ENCODE measurements at regions not wholly inside any gene's neighbourhood (a gene's known extent, or its start where the extent isn't known, plus 50 kb on each side); places are given as distances from the start of the nearest gene placed in this dataset.

- CTCF ChIA-PET = no interaction called here
- ATAC-seq (ENCODE audit: low read depth) = no peak
- Mint-ChIP-seq H3K4me3 (no peak overlapping the region), H3K27ac (no peak overlapping the region), H3K4me1 (no peaks in the 10 kb centered on the region), H3K36me3 (ENCODE audit: low read depth) (no peaks in the 10 kb centered on the region), H3K9me3 (peaks cover 8% of the 10 kb centered on the region), H3K27me3 (no peaks in the 10 kb centered on the region)
- POLR2A ChIA-PET = no interaction called here
- intact Hi-C loops (cut with micrococcal nuclease) = no loop called here
- no peak for TF ChIP-seq CTCF (IDR thresholded peaks at IDR 0.05)
- no peak for DNase-seq
These were observed 1192.0 kb upstream of the CDH8 start for GRCh38 chr16:63228259-63228658.

GRCh38 chr16:63223851-63224250 is 1187.6 kb upstream of the CDH8 start:
- H3K27ac Mint-ChIP-seq = no peak overlapping the region
- CTCF ChIA-PET = no interaction called here
- DNase-seq (no peak), ATAC-seq (ENCODE audit: low read depth) (no peak)
- no peak for TF ChIP-seq CTCF (IDR thresholded peaks at IDR 0.05)
- intact Hi-C loops (cut with micrococcal nuclease) = no loop called here
- POLR2A ChIA-PET = no interaction called here
- H3K4me3 Mint-ChIP-seq = no peak overlapping the region
- no peaks in the 10 kb centered on the region for H3K36me3 Mint-ChIP-seq (ENCODE audit: low read depth)
- peaks cover 8% of the 10 kb centered on the region for H3K9me3 Mint-ChIP-seq
- H3K4me1 Mint-ChIP-seq = no peaks in the 10 kb centered on the region
- H3K27me3 Mint-ChIP-seq = no peaks in the 10 kb centered on the region

- Mint-ChIP-seq H3K9me3 (peaks cover 2% of the 10 kb centered on the region), H3K27me3 (no peaks in the 10 kb centered on the region), H3K4me3 (no peak overlapping the region), H3K27ac (no peak overlapping the region), H3K36me3 (ENCODE audit: low read depth) (no peaks in the 10 kb centered on the region), H3K4me1 (no peaks in the 10 kb centered on the region)
- POLR2A ChIA-PET = no interaction called here
- CTCF ChIA-PET = no interaction called here
- no peak for ATAC-seq (ENCODE audit: low read depth)
- TF ChIP-seq CTCF (IDR thresholded peaks at IDR 0.05) = no peak
- intact Hi-C loops (cut with micrococcal nuclease) = no loop called here
- DNase-seq = no peak
These were observed 1180.6 kb upstream of the CDH8 start for GRCh38 chr16:63216696-63217423.

- Mint-ChIP-seq H3K36me3 (ENCODE audit: low read depth) (no peaks in the 10 kb centered on the region), H3K27ac (no peak overlapping the region), H3K4me3 (no peak overlapping the region), H3K27me3 (no peaks in the 10 kb centered on the region), H3K9me3 (peaks cover 9% of the 10 kb centered on the region), H3K4me1 (no peaks in the 10 kb centered on the region)
- TF ChIP-seq CTCF (IDR thresholded peaks at IDR 0.05) = no peak
- POLR2A ChIA-PET = no interaction called here
- intact Hi-C loops (cut with micrococcal nuclease) = no loop called here
- no peak for ATAC-seq (ENCODE audit: low read depth)
- CTCF ChIA-PET = no interaction called here
- DNase-seq = no peak
These were observed 1165.6 kb upstream of the CDH8 start for GRCh38 chr16:63201851-63202250.

- DNase-seq (no peak), ATAC-seq (ENCODE audit: low read depth) (no peak)
- Mint-ChIP-seq H3K27me3 (no peaks in the 10 kb centered on the region), H3K27ac (no peak overlapping the region), H3K4me3 (no peak overlapping the region), H3K9me3 (peaks cover 9% of the 10 kb centered on the region), H3K36me3 (ENCODE audit: low read depth) (no peaks in the 10 kb centered on the region), H3K4me1 (no peaks in the 10 kb centered on the region)
- intact Hi-C loops (cut with micrococcal nuclease) = no loop called here
- no peak for TF ChIP-seq CTCF (IDR thresholded peaks at IDR 0.05)
- POLR2A ChIA-PET = no interaction called here
- CTCF ChIA-PET = no interaction called here
These were observed 1164.7 kb upstream of the CDH8 start for GRCh38 chr16:63200940-63201339.

Data from activated B cell treated with CpG ODN at 0.5 μM for 24 hours (primary cell).